D341Med (cell line): ENCODE measurements at regions not wholly inside any gene's neighbourhood (a gene's known extent, or its start where the extent isn't known, plus 50 kb on each side); places are given as distances from the start of the nearest gene placed in this dataset.

Experiments used
- DNase-seq: peaks from one replicate; pipeline ENCODE4 v3.0.0; 2012; ENCODE audit warnings: low spot score

- DNase-seq, result no peak
These were observed 87.0 kb downstream of the CD164 start for GRCh38 chr6:109295109-109295773.

- no peak for DNase-seq
These were observed 89.2 kb downstream of the CD164 start for GRCh38 chr6:109292983-109293586.

GRCh38 chr6:109292420-109292819, 89.8 kb downstream of the CD164 start:
- no peak for DNase-seq

- DNase-seq, result no peak
These were observed 90.4 kb downstream of the CD164 start for GRCh38 chr6:109291902-109292301.

- no peak for DNase-seq
These were observed 91.9 kb downstream of the CD164 start for GRCh38 chr6:109290143-109290931.

GRCh38 chr6:109285366-109285765, 96.9 kb downstream of the CD164 start:
- DNase-seq, result no peak

GRCh38 chr6:109284675-109285074, 97.6 kb downstream of the CD164 start:
- DNase-seq, result no peak

GRCh38 chr6:109282756-109283155, 99.5 kb downstream of the CD164 start:
- no peak for DNase-seq

- DNase-seq, result no peak
These were observed 102.6 kb downstream of the CD164 start for GRCh38 chr6:109279628-109280027.

- DNase-seq, result no peak
These were observed 110.6 kb downstream of the CD164 start for GRCh38 chr6:109271622-109272021.

GRCh38 chr6:109269953-109270517, 112.2 kb downstream of the CD164 start:
- no peak for DNase-seq

- no peak for DNase-seq
These were observed 113.2 kb downstream of the CD164 start for GRCh38 chr6:109269057-109269456.

- no peak for DNase-seq
These were observed 116.7 kb downstream of the CD164 start for GRCh38 chr6:109265530-109265929.

- no peak for DNase-seq
These were observed 118.2 kb downstream of the CD164 start for GRCh38 chr6:109263873-109264700.

- no peak for DNase-seq
These were observed 120.0 kb downstream of the CD164 start for GRCh38 chr6:109262261-109262660.

- no peak for DNase-seq
These were observed 120.5 kb downstream of the CD164 start for GRCh38 chr6:109261811-109262210.

- no peak for DNase-seq
These were observed 121.6 kb downstream of the CD164 start for GRCh38 chr6:109260701-109261100.

GRCh38 chr6:109260126-109260525, 122.1 kb downstream of the CD164 start:
- DNase-seq, result no peak

GRCh38 chr6:109258129-109258528, 124.1 kb downstream of the CD164 start:
- DNase-seq, result no peak

- DNase-seq, result no peak
These were observed 124.8 kb downstream of the CD164 start for GRCh38 chr6:109257494-109257893.

GRCh38 chr6:109255946-109256640, 126.2 kb downstream of the CD164 start:
- DNase-seq, result no peak
